SHP77 treated with DMSO at 0.1 percent for 48 hours (cell line): ENCODE measurements at regions not wholly inside any gene's neighbourhood (a gene's known extent, or its start where the extent isn't known, plus 50 kb on each side); places are given as distances from the start of the nearest gene placed in this dataset.

Experiments
- DNase-seq: peaks from one replicate; lab custom pipeline; 2025; lab: John Stamatoyannopoulos, UW

GRCh38 chr1:81435175-81435574 lies 365.6 kb upstream of the ADGRL2 start:
- DNase-seq = no peak

GRCh38 chr1:81433676-81434075 lies 367.1 kb upstream of the ADGRL2 start:
- DNase-seq = no peak

GRCh38 chr1:81432654-81433109 lies 368.1 kb upstream of the ADGRL2 start:
- DNase-seq = no peak

- DNase-seq = no peak
Observed at GRCh38 chr1:81432059-81432458, 368.7 kb upstream of the ADGRL2 start.

- no peak for DNase-seq
Observed at GRCh38 chr1:81431624-81432000, 369.1 kb upstream of the ADGRL2 start.

GRCh38 chr1:81430955-81431623 lies 369.6 kb upstream of the ADGRL2 start:
- DNase-seq = no peak

DNA sequence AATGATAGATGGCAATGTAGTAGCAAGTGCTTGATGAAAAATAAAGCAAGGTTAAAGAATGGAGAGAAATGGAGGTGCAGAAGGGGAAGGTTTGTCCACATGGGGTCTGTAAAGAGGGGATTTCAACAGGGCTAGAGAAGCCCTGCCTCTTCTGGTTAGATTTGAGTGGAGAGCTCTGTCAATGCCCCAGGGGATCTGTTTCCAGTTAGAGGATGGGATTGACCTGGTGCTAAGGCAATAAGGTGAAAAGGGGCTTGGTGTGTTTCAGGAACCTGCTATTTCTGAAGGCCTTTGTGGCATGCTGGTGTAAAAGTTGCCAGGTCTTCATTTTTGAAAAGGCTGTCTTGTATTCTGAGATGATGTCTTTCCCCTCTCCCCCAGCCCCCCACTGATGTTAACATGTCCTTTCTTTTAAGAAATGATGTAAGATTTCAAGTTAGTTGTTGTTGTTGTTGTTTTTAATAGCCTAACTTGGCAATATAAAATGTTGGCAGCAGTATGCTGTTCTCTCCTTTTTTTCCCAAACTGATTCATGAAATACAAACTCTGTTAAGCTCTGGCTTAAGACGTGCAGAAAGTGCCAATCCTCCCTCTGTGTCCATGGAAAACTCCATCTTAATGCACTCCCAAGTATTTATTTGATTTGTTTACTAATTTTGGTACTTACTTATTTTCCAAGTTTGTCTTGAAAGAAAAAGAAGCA lies 370.3 kb upstream of the ADGRL2 start:
- no peak for DNase-seq

GRCh38 chr1:81428998-81429397 lies 371.7 kb upstream of the ADGRL2 start:
- no peak for DNase-seq

- no peak for DNase-seq
Observed at GRCh38 chr1:81424816-81425215, 375.9 kb upstream of the ADGRL2 start.

GRCh38 chr1:81424061-81424460 lies 376.7 kb upstream of the ADGRL2 start:
- peak; percentile 93 for DNase-seq

DNA sequence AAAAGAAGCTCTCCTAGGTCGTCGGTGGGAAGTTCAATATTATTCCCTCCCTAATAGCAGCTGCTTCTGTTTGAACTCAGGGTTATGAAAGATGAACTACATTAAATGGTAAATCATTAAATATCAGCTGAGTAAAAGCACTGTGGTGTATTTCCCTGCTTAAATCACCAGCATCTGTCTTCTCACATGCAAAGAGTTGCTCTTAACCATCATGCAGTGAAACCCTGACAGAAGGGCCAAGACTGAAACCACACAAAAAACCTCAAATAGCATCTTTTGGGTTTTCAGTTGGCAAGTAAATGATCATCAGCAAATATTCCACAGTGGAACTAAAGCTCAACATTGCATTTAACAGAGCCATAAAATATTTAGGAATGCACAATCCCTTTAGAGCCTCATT lies 380.0 kb upstream of the ADGRL2 start:
- DNase-seq = no peak

DNA sequence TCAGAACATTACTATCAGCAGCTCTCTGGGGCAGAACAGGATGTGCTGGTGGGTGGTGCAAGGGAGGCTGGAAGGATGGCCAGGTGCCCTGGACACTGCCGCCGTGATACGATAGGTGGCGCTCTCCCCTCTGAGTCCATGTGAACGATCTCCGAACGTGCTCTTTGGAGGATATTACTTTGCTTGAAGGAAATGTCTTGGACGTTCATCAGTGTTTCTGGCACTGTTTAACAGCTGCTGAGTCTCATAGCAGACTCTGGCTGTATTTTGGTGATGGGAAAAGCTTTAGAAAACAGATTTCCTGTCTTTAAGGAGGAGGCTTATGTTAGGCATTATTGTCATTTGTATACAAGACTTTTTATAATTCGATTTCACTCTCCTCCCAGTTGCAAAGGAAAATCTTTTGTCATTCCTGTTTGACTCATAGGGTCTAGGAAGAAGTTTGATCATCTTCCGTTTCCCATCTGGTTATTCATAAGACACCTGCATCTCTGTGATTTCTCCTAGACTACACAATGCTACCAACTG lies 386.2 kb upstream of the ADGRL2 start:
- no peak for DNase-seq

DNA sequence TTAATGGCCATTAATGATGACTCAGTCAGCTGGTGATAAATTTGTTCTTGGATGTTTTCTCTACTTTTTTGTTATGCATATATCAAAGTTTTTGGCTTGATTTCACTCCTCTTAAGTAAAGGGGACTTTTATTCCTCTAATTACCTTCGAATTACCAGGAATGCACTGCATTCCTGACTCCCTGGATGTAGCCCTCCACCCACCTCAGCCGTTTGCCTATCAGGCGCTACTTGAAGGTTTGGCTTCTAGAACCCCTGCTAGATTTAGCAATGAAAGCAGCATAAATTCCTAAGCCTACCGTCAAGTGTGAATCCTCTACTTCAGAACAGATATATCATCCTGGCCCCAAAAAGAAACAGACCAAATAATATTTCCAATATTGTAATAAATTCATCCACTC lies 387.8 kb upstream of the ADGRL2 start:
- no peak for DNase-seq

DNA sequence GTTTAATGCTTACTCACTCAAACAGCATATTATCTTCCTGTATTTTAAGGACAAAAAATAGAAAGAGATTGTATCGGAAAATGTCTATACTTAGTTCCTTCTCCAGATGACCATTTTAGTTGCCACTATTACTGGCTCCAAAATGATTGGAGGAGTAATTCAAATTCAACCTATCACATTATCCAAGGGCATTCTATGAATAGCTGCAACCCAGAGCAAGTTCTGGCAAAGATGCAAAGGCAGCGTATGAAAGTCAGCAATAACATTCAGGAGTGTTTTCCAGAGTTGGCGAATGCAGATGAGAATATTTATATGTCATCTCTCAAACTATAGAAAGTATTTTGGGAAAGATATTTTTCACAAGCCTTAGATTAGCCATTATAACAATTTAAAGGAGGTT lies 389.8 kb upstream of the ADGRL2 start:
- DNase-seq = no peak

GRCh38 chr1:81410351-81410750 lies 390.4 kb upstream of the ADGRL2 start:
- DNase-seq = no peak

DNA sequence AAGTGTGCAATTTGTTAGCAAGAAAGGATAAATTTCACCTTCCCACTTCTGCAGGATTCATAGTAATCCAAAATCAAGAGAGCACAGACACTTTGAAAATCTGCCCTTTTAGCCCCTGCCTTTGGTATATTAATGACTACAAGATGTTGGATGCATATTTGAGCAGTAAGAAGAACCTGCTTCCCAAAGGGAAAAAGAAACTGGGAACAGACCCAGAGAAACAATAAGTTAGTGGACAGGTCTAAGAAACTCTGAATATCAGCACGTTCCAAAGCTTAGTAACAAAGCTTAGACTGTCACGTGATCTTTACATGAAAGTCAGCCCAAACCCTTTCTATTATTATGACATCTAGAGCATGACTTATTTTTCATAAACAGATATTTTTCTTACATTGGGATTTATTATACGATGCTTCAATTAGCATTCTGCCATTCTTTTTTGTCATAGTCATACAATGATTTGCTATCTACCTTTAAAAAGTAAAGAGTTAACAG lies 390.9 kb upstream of the ADGRL2 start:
- no peak for DNase-seq

- no peak for DNase-seq
Observed at GRCh38 chr1:81409262-81409661, 391.5 kb upstream of the ADGRL2 start.

DNA sequence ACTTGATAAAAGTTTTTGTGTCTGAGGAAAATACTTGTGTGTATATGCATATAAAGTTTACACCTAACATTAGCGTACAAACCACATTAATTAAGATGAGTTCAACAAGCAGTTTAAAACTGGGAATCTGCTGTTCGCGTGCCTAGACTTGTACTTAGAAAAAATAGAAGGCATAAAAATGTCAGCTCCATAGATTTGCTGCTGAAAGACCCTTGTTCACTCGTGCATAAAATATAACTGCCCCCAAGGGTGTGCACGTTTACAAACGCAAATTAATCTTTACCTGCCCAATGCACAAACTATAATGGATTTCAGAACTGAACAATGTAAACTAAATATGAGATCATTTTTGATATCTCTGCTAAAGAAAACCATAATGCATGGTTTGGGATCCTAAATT lies 392.3 kb upstream of the ADGRL2 start:
- DNase-seq = no peak

GRCh38 chr1:81407000-81407821 lies 393.5 kb upstream of the ADGRL2 start:
- no peak for DNase-seq

DNA sequence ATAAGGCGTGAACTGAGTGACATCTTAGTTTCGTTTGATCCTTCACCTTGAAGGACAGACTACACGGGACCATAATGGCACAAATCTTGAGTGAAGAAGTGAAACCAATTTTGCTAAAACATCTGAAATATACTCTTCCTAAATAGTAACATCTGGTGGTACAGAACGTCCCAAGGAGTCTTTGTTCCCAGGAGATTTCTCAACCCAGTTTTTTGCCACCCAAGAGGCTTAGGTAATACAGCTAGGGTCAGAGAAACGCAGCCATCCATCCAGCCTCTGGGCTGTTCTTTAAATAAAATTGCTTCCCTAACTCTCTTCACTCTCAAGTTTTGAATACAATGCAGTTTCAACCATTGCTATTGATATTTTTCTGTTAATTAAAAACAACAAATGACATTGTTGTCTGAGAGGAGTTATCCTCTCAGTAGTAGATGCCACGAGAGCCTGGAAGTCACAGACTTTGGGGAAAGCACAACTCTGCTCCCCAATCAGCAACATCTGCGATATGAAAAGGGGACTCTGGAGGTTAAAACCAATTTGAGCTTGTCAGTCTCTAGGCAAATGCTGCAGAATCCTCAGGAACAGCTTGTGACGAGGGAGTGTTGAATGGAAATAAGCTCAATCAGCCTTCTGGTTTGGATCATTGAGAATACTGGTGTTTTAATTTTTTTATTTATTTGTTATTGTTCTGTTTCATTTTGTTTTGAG lies 394.3 kb upstream of the ADGRL2 start:
- no peak for DNase-seq

DNA sequence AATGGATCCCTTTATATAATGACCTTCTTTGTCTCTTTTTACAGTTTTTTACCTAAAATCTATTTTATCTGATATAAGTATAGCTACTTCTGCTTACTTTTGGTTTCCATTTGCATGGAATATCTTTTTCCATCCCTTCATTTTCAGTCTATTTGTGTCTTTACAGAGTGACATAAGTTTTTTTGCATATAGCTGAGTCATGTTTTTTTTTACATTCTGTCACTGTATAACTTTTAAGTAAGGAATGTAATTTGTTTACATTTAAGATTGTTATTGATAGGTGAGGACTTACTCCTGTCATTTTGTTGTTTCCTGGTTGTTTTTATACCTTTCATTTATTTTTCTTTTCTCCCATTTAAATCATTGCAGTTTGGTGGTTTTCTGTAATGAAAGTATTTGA lies 402.7 kb upstream of the ADGRL2 start:
- no peak for DNase-seq
